ENCODE measurements at regions not wholly inside any gene's neighbourhood (a gene's known extent, or its start where the extent isn't known, plus 50 kb on each side); places are given as distances from the start of the nearest gene placed in this dataset.
"Not testable (repeated sequence)": the region's sequence is repeated elsewhere in the genome, so short reads cannot be mapped to it uniquely, and the experiment has no call there.

- no peak for DNase-seq (ENCODE audit: low read depth in 4 of 6, low spot score in 6 of 6)
- H3K27ac ChIP-seq (ENCODE audit: low read depth, low read length) = no peak overlapping the region
- no peak overlapping the region for H3K4me3 ChIP-seq (ENCODE audit: low read depth, low read length)
- no peaks in the 10 kb centered on the region for H3K4me1 ChIP-seq (ENCODE audit: control insufficient read depth, insufficient read depth, low read length)
- H3K9me3 ChIP-seq (ENCODE audit: control insufficient read depth, insufficient read depth, low read length) = no peaks in the 10 kb centered on the region
- WGBS (ENCODE audit: insufficient coverage) = 100% methylated on average over 2 of the region's 2 CpGs
- H3K27me3 ChIP-seq (ENCODE audit: control insufficient read depth, insufficient read depth, low read length) = no peaks in the 10 kb centered on the region
- no peaks in the 10 kb centered on the region for H3K36me3 ChIP-seq (ENCODE audit: control insufficient read depth, insufficient read depth, low read length)
Observed at GRCh38 chr2:195575016-195575415, 82.0 kb upstream of the SLC39A10 start.

GRCh38 chr2:195574312-195574711, 82.7 kb upstream of the SLC39A10 start:
- no peaks in the 10 kb centered on the region for H3K9me3 ChIP-seq (ENCODE audit: control insufficient read depth, insufficient read depth, low read length)
- peak overlapping the region; percentile 8 for H3K27ac ChIP-seq (ENCODE audit: low read depth, low read length)
- no peaks in the 10 kb centered on the region for H3K4me1 ChIP-seq (ENCODE audit: control insufficient read depth, insufficient read depth, low read length)
- DNase-seq (ENCODE audit: low read depth in 4 of 6, low spot score in 6 of 6) = no peak
- no peak overlapping the region for H3K4me3 ChIP-seq (ENCODE audit: low read depth, low read length)
- H3K36me3 ChIP-seq (ENCODE audit: control insufficient read depth, insufficient read depth, low read length) = no peaks in the 10 kb centered on the region
- H3K27me3 ChIP-seq (ENCODE audit: control insufficient read depth, insufficient read depth, low read length) = no peaks in the 10 kb centered on the region
- no CpG with 5 or more reads among the region's 3 CpGs for WGBS (ENCODE audit: insufficient coverage)

GRCh38 chr2:195572895-195573683, 83.9 kb upstream of the SLC39A10 start:
- no peaks in the 10 kb centered on the region for H3K36me3 ChIP-seq (ENCODE audit: control insufficient read depth, insufficient read depth, low read length)
- WGBS (ENCODE audit: insufficient coverage) = 100% methylated on average over 1 of the region's 6 CpGs
- H3K4me1 ChIP-seq (ENCODE audit: control insufficient read depth, insufficient read depth, low read length) = no peaks in the 10 kb centered on the region
- H3K9me3 ChIP-seq (ENCODE audit: control insufficient read depth, insufficient read depth, low read length) = no peaks in the 10 kb centered on the region
- H3K27me3 ChIP-seq (ENCODE audit: control insufficient read depth, insufficient read depth, low read length) = no peaks in the 10 kb centered on the region
- H3K4me3 ChIP-seq (ENCODE audit: low read depth, low read length) = no peak overlapping the region
- DNase-seq (ENCODE audit: low read depth in 4 of 6, low spot score in 6 of 6) = no peak
- H3K27ac ChIP-seq (ENCODE audit: low read depth, low read length) = no peak overlapping the region

GRCh38 chr2:195570329-195570728, 86.7 kb upstream of the SLC39A10 start:
- WGBS (ENCODE audit: insufficient coverage) = no CpG with 5 or more reads among the region's 2 CpGs
- Histone ChIP-seq H3K27ac (ENCODE audit: low read depth, low read length) (no peak overlapping the region), H3K36me3 (ENCODE audit: control insufficient read depth, insufficient read depth, low read length) (no peaks in the 10 kb centered on the region)

GRCh38 chr2:195569255-195569654, 87.8 kb upstream of the SLC39A10 start:
- no peak overlapping the region for H3K4me3 ChIP-seq (ENCODE audit: low read depth, low read length)
- no peaks in the 10 kb centered on the region for H3K9me3 ChIP-seq (ENCODE audit: control insufficient read depth, insufficient read depth, low read length)
- no peak overlapping the region for H3K27ac ChIP-seq (ENCODE audit: low read depth, low read length)
- no peak for DNase-seq (ENCODE audit: low read depth in 4 of 6, low spot score in 6 of 6)
- no peaks in the 10 kb centered on the region for H3K36me3 ChIP-seq (ENCODE audit: control insufficient read depth, insufficient read depth, low read length)
- no peaks in the 10 kb centered on the region for H3K4me1 ChIP-seq (ENCODE audit: control insufficient read depth, insufficient read depth, low read length)
- WGBS (ENCODE audit: insufficient coverage) = 89% methylated on average over 2 of the region's 3 CpGs
- H3K27me3 ChIP-seq (ENCODE audit: control insufficient read depth, insufficient read depth, low read length) = no peaks in the 10 kb centered on the region

More at GRCh38 chr2:195570329-195570728, 86.7 kb upstream of the SLC39A10 start:
- no peaks in the 10 kb centered on the region for H3K4me1 ChIP-seq (ENCODE audit: control insufficient read depth, insufficient read depth, low read length)
- H3K9me3 ChIP-seq (ENCODE audit: control insufficient read depth, insufficient read depth, low read length) = no peaks in the 10 kb centered on the region
- no peaks in the 10 kb centered on the region for H3K27me3 ChIP-seq (ENCODE audit: control insufficient read depth, insufficient read depth, low read length)
- peak in 2 of 6 donors; percentile 24 to 46 for DNase-seq (ENCODE audit: low read depth in 4 of 6, low spot score in 6 of 6)
- H3K4me3 ChIP-seq (ENCODE audit: low read depth, low read length) = no peak overlapping the region

GRCh38 chr2:195564625-195565135, 92.3 kb upstream of the SLC39A10 start:
- not testable (repeated sequence) for H3K4me1 ChIP-seq (ENCODE audit: control insufficient read depth, insufficient read depth, low read length); H3K27ac ChIP-seq (ENCODE audit: low read depth, low read length); DNase-seq (ENCODE audit: low read depth in 4 of 6, low spot score in 6 of 6); H3K4me3 ChIP-seq (ENCODE audit: low read depth, low read length); H3K36me3 ChIP-seq (ENCODE audit: control insufficient read depth, insufficient read depth, low read length); H3K27me3 ChIP-seq (ENCODE audit: control insufficient read depth, insufficient read depth, low read length); H3K9me3 ChIP-seq (ENCODE audit: control insufficient read depth, insufficient read depth, low read length)
- WGBS (ENCODE audit: insufficient coverage) = no CpG with 5 or more reads among the region's 8 CpGs

- Histone ChIP-seq H3K9me3 (ENCODE audit: control insufficient read depth, insufficient read depth, low read length) (no peaks in the 10 kb centered on the region), H3K4me1 (ENCODE audit: control insufficient read depth, insufficient read depth, low read length) (no peaks in the 10 kb centered on the region), H3K36me3 (ENCODE audit: control insufficient read depth, insufficient read depth, low read length) (no peaks in the 10 kb centered on the region), H3K27ac (ENCODE audit: low read depth, low read length) (no peak overlapping the region), H3K4me3 (ENCODE audit: low read depth, low read length) (no peak overlapping the region), H3K27me3 (ENCODE audit: control insufficient read depth, insufficient read depth, low read length) (no peaks in the 10 kb centered on the region)
- no peak for DNase-seq (ENCODE audit: low read depth in 4 of 6, low spot score in 6 of 6)
- 96% methylated on average over 3 of the region's 12 CpGs for WGBS (ENCODE audit: insufficient coverage)
Observed at GRCh38 chr2:195563857-195564512, 93.0 kb upstream of the SLC39A10 start.

GRCh38 chr2:195562570-195563566, 94.2 kb upstream of the SLC39A10 start:
- Histone ChIP-seq H3K4me3 (ENCODE audit: low read depth, low read length) (no peak overlapping the region), H3K27me3 (ENCODE audit: control insufficient read depth, insufficient read depth, low read length) (no peaks in the 10 kb centered on the region), H3K4me1 (ENCODE audit: control insufficient read depth, insufficient read depth, low read length) (no peaks in the 10 kb centered on the region), H3K27ac (ENCODE audit: low read depth, low read length) (no peak overlapping the region), H3K9me3 (ENCODE audit: control insufficient read depth, insufficient read depth, low read length) (no peaks in the 10 kb centered on the region), H3K36me3 (ENCODE audit: control insufficient read depth, insufficient read depth, low read length) (no peaks in the 10 kb centered on the region)
- no CpG with 5 or more reads among the region's 28 CpGs for WGBS (ENCODE audit: insufficient coverage)
- no peak for DNase-seq (ENCODE audit: low read depth in 4 of 6, low spot score in 6 of 6)

Data from spinal cord (tissue), 9 donors.